HFF-Myc (cell line): ENCODE measurements at regions not wholly inside any gene's neighbourhood (a gene's known extent, or its start where the extent isn't known, plus 50 kb on each side); places are given as distances from the start of the nearest gene placed in this dataset.

Source experiments
- DNase-seq: peaks from one replicate; pipeline ENCODE4 v3.0.0-alpha.2; 2011; ENCODE audit warnings: low read depth; ENCODE audit errors: extremely low read depth
- H3K4me3 ChIP-seq: replicated peaks from 2 replicates; pipeline ENCODE4 v1.5.1; 2011; ENCODE audit warnings: low read depth, mild to moderate bottlenecking, control low read depth, low read length
- CTCF ChIP-seq: IDR thresholded peaks from 2 replicates; pipeline ENCODE4 v1.5.1; 2012; ENCODE audit warnings: mild to moderate bottlenecking, low read depth, low read length, control low read depth; ENCODE audit errors: missing control alignments

DNA sequence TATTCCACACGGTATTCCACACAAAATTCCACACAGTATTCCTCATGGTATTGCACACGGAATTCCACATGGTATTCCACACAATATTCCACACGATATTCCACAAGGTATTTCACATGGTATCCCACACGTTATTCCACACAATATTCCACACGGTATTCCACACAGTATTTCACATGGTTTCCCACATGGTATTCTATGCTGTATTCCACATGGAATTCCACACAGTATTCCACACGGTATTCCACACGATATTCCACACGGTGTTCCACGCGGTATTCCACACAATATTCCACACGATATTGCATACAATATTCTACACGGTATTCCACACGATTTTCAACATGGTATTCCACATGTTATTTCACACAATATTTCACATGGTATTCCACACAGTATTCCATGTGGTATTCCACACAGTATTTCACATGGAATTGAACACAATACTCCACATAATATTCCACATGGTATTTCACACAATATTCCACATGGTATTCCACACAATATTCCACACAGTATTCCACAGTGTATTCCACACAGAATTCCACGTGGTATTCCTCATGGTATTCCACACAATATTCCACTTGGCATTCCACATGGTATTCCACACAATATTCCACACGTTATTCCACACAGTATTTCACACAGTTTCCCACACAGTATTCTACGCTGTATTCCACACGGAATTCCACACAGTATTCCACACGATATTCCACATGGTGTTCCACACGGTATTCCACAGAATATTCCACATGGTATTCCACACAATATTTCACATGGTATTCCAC, 136.0 kb upstream of the CHST15 start:
- DNase-seq, result no peak
- TF ChIP-seq CTCF, result no peak
- no peak overlapping the region for H3K4me3 ChIP-seq

- no peak for DNase-seq
Observed at GRCh38 chr10:124228471-124228870, 135.1 kb upstream of the CHST15 start.

DNA sequence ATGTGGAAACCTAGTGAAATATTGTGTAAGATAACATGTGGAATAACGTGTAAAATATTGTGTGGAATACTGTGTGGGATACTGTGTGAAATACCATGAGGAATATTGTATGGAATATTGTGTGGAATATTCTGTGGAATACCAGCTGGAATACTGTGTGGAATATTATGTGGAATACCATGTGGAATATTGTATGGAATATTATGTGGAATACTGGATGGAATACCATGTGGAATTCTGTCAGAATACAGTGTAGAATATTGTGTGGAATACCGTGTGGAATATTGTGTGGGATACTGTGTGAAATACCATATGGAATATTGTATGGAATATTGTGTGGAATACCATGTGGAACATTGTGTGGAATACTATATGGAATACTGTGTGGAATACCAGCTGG, 134.6 kb upstream of the CHST15 start:
- no peak for TF ChIP-seq CTCF
- H3K4me3 ChIP-seq, result no peak overlapping the region
- DNase-seq, result no peak

More at GRCh38 chr10:124228471-124228870, 135.1 kb upstream of the CHST15 start:
- H3K4me3 ChIP-seq, result no peak overlapping the region
- TF ChIP-seq CTCF, result no peak

DNA sequence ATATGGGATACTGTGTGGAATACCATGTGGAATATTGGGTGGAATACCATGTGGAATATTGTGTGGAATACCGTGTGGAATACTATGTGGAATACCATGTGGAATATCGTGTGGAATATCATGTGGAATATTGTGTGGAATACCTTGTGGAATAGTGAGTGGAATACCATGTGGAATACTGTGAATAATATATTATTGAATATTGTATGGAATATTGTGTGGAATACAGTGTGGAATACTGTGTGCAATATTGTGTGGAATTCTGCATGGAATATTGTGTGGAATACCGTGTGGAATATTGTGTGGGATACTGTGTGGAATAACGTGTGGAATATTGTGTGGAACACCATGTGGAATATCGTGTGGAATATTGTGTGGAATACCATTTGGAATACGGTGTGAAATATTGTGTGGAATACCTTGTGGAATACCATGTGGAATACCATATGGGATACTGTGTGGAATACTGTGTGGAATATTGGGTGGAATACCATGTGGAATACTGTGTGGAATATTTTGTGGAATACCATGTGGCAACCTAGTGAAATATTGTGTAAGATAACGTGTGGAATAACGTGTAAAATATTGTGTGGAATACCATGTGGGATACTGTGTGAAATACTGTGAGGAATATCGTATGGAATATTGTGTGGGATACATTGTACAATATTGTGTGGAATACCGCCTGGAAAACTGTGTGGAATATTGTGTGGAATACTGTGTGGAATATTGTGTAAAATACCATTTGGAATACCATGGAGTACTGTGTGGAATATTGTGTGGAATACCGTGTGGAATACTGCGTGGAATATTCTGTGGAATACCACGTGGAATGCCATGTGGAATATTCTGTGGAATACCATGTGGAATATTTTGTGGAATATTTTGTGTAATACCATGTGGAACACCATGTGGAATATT, 133.9 kb upstream of the CHST15 start:
- H3K4me3 ChIP-seq, result no peak overlapping the region
- no peak for TF ChIP-seq CTCF
- DNase-seq, result no peak

- DNase-seq, result no peak
- no peak for TF ChIP-seq CTCF
- H3K4me3 ChIP-seq, result no peak overlapping the region
Observed at GRCh38 chr10:124226271-124227054, 133.1 kb upstream of the CHST15 start.

DNA sequence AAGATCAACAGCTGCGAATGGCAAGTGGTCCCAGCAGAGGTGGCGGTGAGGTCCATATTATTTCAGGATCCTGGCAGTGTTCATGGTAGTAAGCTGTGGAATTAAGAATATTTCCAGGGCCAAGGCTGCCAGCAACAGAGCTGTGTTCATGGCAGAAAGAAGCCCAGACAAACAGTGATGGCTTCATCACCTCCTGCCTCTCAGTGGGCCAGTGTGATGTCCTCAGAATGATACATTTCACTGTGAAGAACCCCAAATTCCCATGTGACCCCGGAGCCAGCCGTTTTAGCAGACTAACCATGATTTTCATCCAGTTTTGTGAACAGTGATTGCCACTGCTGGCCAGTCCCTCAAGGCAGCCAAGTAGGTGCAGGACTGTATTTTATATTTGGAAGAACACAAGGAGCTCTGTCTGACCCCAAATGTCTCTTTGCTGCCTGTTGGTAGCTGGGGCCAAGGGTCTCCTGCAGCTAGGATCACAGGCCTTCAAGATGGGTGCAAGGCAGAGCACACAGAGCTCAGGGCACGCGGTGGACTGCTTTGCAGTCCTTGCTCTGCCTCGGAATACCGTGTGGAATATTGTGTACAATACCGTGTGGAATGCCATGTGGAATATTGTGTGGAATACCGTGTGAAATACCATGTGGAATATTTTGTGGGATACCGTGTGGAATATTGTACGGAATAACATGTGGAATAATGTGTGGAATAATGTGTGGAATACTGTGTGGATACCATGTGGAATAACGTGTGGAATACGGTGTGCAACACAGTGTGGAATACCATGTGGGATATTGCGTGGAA, 132.3 kb upstream of the CHST15 start:
- no peak overlapping the region for H3K4me3 ChIP-seq
- DNase-seq, result no peak
- TF ChIP-seq CTCF, result no peak
